HUES64 (cell line): ENCODE measurements at regions not wholly inside any gene's neighbourhood (a gene's known extent, or its start where the extent isn't known, plus 50 kb on each side); places are given as distances from the start of the nearest gene placed in this dataset.

Experiments
- H3K27ac ChIP-seq: 2 replicates; pipeline ENCODE4 v1.7.0; 2013; ENCODE audit warnings: low read depth, low read length, inconsistent platforms
- H3K27me3 ChIP-seq: 2 replicates; pipeline ENCODE4 v1.6.1; 2013; ENCODE audit warnings: mild to moderate bottlenecking, low read length; ENCODE audit not compliant: insufficient read depth
- H3K36me3 ChIP-seq: 2 replicates; pipeline ENCODE4 v1.6.1; 2013; ENCODE audit warnings: mild to moderate bottlenecking, low read length; ENCODE audit not compliant: insufficient read depth
- H3K4me1 ChIP-seq: 2 replicates; pipeline ENCODE4 v1.6.1; 2013; ENCODE audit warnings: mild to moderate bottlenecking, low read length, moderate library complexity; ENCODE audit not compliant: insufficient read depth
- H3K4me3 ChIP-seq: 2 replicates; pipeline ENCODE4 v1.5.1; 2013; ENCODE audit warnings: mild to moderate bottlenecking, low read length, moderate library complexity
- H3K9ac ChIP-seq: 2 replicates; pipeline ENCODE4 v1.6.1; 2013; ENCODE audit warnings: mild to moderate bottlenecking, low read depth, low read length
- H3K9me3 ChIP-seq: 2 replicates; pipeline ENCODE4 v1.6.1; 2013; ENCODE audit warnings: low read depth, low read length; ENCODE audit not compliant: insufficient read depth
- WGBS: fragments of 150-250, 120-280 bp; methylation state at CpG from one replicate; pipeline ENCODE4 v1.1.7; 2013; ENCODE audit warnings: missing lambda C conversion rate; 5-methylcytosine and 5-hydroxymethylcytosine counted together

DNA sequence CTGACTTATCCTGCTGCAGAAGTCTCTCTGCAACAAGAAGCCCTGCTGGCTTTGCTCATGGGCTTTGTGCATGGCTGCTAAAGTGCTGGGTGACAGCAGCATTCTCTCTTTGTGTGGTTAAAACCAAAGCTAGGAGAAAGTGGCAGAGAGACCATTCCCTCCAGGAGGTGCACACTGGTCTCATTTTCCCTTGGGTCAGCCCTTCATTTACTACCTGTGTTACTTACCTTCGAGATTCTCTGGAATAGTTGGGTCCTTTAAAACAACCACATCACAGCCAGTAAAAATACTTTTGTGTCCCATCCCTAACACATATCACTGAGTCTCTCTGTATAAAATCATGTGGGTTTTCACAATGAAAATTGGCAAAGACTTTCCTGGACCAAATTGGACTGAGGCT lies 315.5 kb downstream of the IRX1 start:
- no peaks in the 10 kb centered on the region for H3K4me1 ChIP-seq
- no peak overlapping the region for H3K27ac ChIP-seq
- no peaks in the 10 kb centered on the region for H3K9me3 ChIP-seq
- no peak overlapping the region for H3K9ac ChIP-seq
- H3K27me3 ChIP-seq = no peaks in the 10 kb centered on the region
- 100% methylated on average over 1 of the region's 1 CpG for WGBS
- H3K36me3 ChIP-seq = no peaks in the 10 kb centered on the region
- no peak overlapping the region for H3K4me3 ChIP-seq

DNA sequence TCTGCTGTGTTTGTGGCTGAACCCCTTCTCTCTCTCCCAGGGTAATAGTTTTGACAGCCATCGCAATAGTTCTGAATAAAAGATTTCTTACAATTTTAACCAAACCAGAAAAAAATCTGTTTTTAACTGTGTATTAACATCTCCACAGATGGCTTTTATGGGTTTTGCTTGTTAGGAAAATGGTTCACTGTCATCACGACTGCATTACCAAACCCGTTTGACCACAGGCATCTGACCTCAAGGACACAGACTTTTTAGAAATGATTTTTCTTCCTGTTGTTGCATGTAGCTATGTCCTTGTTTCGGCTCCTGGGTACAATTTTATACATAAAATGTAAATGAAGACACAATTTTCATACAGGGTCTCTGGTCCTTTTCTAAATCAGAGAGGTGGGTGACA lies 316.1 kb downstream of the IRX1 start:
- Histone ChIP-seq H3K27ac (no peak overlapping the region), H3K36me3 (no peaks in the 10 kb centered on the region), H3K4me1 (no peaks in the 10 kb centered on the region), H3K9ac (no peak overlapping the region), H3K9me3 (no peaks in the 10 kb centered on the region), H3K27me3 (no peaks in the 10 kb centered on the region), H3K4me3 (no peak overlapping the region)
- 90% methylated on average over 3 of the region's 4 CpGs for WGBS

DNA sequence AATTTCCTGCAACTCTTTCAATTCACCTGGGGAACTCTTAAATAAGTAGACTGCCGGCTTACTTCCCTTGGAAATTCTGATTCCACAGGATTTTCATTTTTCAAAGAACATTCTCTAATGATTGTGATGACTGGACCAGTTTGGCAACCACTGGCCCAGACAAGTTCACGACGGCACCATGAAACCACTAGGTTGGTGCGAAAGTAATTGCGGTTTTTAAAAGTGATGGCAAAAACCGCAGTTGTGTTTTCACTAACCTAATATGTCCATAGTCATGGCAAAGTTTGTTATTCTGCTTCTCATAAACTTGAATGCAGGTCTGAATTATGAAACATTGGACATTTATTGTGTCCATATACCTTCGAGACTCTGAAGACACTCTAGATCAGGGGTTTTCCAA lies 317.2 kb downstream of the IRX1 start:
- H3K4me3 ChIP-seq = no peak overlapping the region
- no peak overlapping the region for H3K9ac ChIP-seq
- no peaks in the 10 kb centered on the region for H3K9me3 ChIP-seq
- H3K27me3 ChIP-seq = no peaks in the 10 kb centered on the region
- no peaks in the 10 kb centered on the region for H3K4me1 ChIP-seq
- WGBS = 95% methylated on average over 7 of the region's 7 CpGs
- no peaks in the 10 kb centered on the region for H3K36me3 ChIP-seq
- no peak overlapping the region for H3K27ac ChIP-seq

DNA sequence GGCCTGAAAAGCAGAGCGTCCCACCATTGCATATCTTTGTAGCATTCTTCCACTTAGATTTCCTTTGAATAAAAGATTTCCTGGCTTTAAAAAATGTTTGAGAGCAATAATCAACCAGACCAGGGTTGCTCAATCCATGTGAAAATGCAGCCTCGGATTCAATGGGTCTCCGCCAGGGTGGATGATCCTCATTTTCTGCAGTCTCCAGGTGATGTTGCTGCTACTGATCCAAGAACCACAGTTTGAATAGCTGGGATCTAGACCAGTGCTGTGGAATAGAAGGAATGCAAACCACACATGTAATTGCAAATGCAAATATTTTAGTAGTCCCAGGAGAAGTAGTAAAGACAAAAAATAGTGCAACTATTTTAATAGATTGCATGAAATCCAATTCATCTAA lies 317.6 kb downstream of the IRX1 start:
- H3K9me3 ChIP-seq = no peaks in the 10 kb centered on the region
- H3K4me1 ChIP-seq = no peaks in the 10 kb centered on the region
- H3K27me3 ChIP-seq = no peaks in the 10 kb centered on the region
- WGBS = 97% methylated on average over 3 of the region's 3 CpGs
- H3K9ac ChIP-seq = no peak overlapping the region
- H3K36me3 ChIP-seq = no peaks in the 10 kb centered on the region
- no peak overlapping the region for H3K4me3 ChIP-seq
- H3K27ac ChIP-seq = no peak overlapping the region

DNA sequence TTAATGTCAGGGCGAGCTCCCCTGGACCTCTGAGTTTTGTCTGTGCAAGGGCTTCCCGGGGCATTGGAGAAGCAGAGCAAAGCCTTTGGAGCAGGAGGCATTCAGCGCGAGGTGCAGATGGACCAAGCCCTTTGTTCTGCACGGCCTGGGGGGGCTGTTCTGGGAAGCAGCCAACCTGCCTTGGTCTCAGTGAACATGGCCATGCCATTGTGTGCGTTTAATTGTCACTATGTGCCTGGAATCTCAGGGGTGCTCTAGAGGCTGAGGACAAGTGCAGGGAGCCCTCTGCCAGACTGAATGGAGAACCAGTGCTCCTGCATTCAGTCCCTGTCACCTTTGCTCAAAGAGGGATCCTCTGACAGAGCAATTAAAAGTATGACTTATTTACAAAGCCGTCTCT lies 329.4 kb downstream of the IRX1 start:
- Histone ChIP-seq H3K27me3 (no peaks in the 10 kb centered on the region), H3K36me3 (no peaks in the 10 kb centered on the region), H3K27ac (no peak overlapping the region), H3K9ac (no peak overlapping the region), H3K4me3 (no peak overlapping the region), H3K4me1 (no peaks in the 10 kb centered on the region), H3K9me3 (no peaks in the 10 kb centered on the region)
- WGBS = 84% methylated on average over 7 of the region's 7 CpGs

DNA sequence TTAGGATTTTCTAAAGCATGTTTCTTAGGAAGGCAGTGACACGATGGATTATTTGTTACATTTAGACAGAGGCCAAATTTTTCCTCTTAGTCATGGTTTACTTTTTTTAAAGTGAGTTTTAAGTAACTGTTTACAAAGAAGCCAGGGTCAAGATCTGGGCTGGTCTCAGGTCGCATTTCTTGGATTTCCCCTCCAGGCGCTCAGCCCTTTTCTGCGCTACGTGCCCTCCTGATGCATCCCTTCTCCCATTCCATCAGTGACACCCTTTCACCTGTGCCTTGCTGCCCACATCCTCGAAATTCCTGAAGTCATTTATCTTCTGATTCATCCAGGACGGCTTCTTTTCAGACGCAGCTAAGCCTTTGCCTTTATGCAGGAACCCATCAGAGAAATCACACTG lies 330.3 kb downstream of the IRX1 start:
- 90% methylated on average over 8 of the region's 8 CpGs for WGBS
- Histone ChIP-seq H3K27me3 (no peaks in the 10 kb centered on the region), H3K36me3 (no peaks in the 10 kb centered on the region), H3K9me3 (no peaks in the 10 kb centered on the region), H3K27ac (no peak overlapping the region), H3K4me3 (no peak overlapping the region), H3K4me1 (no peaks in the 10 kb centered on the region), H3K9ac (no peak overlapping the region)

DNA sequence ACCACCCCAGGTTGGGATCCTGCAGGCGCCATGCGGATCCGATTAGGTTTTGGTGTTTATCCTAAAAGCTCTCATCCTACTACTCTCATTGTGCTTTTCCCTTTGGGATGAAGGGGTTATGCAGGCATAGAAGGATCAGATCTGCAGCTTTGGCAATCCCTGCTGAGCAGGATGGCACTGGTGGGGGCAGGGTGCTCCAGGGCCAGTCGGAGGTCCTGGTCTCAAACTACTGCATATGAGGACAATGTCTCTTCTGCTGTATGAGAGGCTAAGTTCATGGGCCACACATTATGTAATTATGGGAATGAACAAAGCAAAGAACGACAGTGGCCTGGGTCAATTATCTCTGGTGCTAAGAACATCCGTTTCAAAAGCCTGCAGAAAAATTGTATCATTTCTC lies 334.2 kb downstream of the IRX1 start:
- Histone ChIP-seq H3K36me3 (no peaks in the 10 kb centered on the region), H3K9ac (no peak overlapping the region), H3K9me3 (no peaks in the 10 kb centered on the region), H3K4me3 (no peak overlapping the region), H3K27me3 (no peaks in the 10 kb centered on the region), H3K27ac (no peak overlapping the region), H3K4me1 (no peaks in the 10 kb centered on the region)
- WGBS = 91% methylated on average over 4 of the region's 6 CpGs

DNA sequence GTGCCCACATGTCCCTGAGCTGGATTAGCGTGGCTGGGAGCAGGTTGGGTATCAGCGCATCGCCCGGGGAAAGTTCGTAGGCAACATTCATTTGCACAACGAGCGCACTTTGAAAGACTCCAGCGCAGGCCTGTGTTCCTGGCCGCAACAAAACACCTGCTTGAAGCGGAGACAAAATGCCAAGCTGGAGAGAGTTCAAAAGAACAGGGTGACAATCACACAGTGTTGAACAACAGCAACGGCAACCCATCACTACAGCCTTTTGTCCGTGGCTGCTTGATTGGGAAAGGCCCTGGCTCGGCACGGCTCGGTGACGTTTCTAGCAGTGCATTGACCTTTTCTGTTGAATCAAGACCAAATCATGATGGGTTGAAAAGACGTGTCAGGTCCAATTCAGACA lies 336.3 kb downstream of the IRX1 start:
- 97% methylated on average over 17 of the region's 17 CpGs for WGBS

DNA sequence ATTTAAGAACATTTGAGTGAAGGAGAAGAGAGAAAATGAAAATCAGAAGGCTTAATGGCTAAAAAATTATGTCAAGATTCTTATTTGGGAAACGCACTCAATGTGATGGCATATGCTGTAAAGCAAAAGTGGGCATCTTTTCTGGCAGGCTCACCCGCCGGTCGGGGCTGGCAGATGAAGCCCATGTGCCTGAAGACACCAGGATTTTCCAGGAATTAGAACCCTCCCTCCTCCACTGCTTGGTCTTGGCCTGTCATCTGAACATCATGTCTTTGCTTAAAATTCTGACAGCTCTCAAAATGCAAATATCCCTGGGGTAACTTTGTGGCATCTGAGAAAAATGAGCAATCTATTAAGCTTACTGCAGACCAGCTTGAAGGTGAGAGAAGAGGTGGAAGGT lies 337.9 kb downstream of the IRX1 start:
- H3K27ac ChIP-seq = no peak overlapping the region
- H3K9ac ChIP-seq = no peak overlapping the region
- 94% methylated on average over 4 of the region's 4 CpGs for WGBS
- H3K4me3 ChIP-seq = no peak overlapping the region
- H3K4me1 ChIP-seq = no peaks in the 10 kb centered on the region
- H3K9me3 ChIP-seq = peaks cover 5% of the 10 kb centered on the region; the same call in 1 of the 2 replicates
- H3K27me3 ChIP-seq = no peaks in the 10 kb centered on the region
- no peaks in the 10 kb centered on the region for H3K36me3 ChIP-seq

More for the DNA sequence above, 336.3 kb downstream of the IRX1 start:
- no peaks in the 10 kb centered on the region for H3K27me3 ChIP-seq
- no peak overlapping the region for H3K9ac ChIP-seq
- no peaks in the 10 kb centered on the region for H3K9me3 ChIP-seq
- H3K4me1 ChIP-seq = no peaks in the 10 kb centered on the region
- H3K4me3 ChIP-seq = no peak overlapping the region
- H3K27ac ChIP-seq = no peak overlapping the region
- no peaks in the 10 kb centered on the region for H3K36me3 ChIP-seq

DNA sequence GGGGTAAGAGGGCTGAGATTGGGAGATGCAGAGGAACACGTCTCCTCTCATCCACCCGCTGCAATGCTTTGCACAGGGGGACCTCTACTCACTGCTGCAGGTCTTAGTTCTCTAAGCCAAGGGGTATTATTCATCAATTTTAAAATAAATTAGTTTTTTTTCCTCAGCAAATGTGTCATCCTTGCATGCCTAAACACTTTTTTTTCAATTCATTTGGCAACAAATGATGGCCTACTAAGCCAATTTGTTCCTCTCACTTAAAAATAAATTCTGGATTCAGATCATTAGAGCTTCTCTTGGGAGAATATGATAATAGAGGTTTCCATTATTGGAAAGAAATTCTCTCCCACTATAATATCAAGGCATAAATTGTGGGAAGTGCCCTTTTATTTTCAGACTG lies 338.3 kb downstream of the IRX1 start:
- H3K4me1 ChIP-seq = no peaks in the 10 kb centered on the region
- no peaks in the 10 kb centered on the region for H3K36me3 ChIP-seq
- H3K4me3 ChIP-seq = no peak overlapping the region
- 100% methylated on average over 2 of the region's 2 CpGs for WGBS
- no peak overlapping the region for H3K9ac ChIP-seq
- H3K27me3 ChIP-seq = no peaks in the 10 kb centered on the region
- no peak overlapping the region for H3K27ac ChIP-seq
- H3K9me3 ChIP-seq = peaks cover 5% of the 10 kb centered on the region; the same call in 1 of the 2 replicates

DNA sequence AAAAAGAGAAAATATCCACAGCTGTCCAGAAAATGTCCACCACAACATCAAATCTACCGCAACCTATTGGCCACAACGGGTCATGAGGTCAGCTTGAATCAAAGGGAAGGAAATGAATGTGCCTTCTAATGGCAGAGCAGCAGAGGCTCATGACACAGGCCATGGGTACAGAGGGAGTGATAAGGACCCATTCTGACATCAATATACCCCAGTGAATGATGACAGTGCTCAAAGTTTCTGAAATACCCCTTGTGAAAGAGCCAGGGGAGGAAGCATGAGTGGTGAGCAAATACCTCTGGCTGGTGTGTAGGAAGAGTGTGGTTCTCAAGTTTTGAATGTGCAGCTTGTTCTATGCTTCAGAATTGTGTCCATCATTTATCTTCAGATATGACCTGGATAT lies 348.2 kb downstream of the IRX1 start:
- WGBS = 93% methylated on average over 2 of the region's 2 CpGs
- no peaks in the 10 kb centered on the region for H3K9me3 ChIP-seq
- no peaks in the 10 kb centered on the region for H3K4me1 ChIP-seq
- H3K27me3 ChIP-seq = no peaks in the 10 kb centered on the region
- no peak overlapping the region for H3K27ac ChIP-seq
- no peaks in the 10 kb centered on the region for H3K36me3 ChIP-seq
- H3K4me3 ChIP-seq = no peak overlapping the region
- no peak overlapping the region for H3K9ac ChIP-seq

DNA sequence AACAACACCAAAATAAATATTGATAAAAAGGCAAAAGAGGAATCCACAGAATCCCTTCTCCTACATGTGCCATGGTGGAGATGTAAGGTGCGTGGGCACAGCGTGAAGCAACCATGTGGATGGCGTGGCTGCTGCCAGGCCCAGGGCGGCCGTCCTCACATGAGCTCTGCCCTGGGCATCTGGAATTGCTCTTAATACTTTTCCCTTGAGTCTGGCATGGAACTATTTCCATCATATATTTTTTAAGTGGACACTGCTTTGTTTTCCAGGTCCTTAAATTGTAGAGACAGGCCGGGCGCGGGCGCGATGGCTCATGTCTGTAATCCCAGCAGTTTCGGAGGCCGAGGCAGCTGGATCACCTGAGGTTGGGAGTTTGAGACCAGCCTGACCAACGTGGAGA lies 349.3 kb downstream of the IRX1 start:
- no peaks in the 10 kb centered on the region for H3K9me3 ChIP-seq
- no peak overlapping the region for H3K9ac ChIP-seq
- no peaks in the 10 kb centered on the region for H3K27me3 ChIP-seq
- no peaks in the 10 kb centered on the region for H3K4me1 ChIP-seq
- H3K4me3 ChIP-seq = no peak overlapping the region
- WGBS = over 99% methylated on average over 12 of the region's 13 CpGs
- H3K27ac ChIP-seq = no peak overlapping the region
- no peaks in the 10 kb centered on the region for H3K36me3 ChIP-seq
